ENCODE measurements at regions not wholly inside any gene's neighbourhood (a gene's known extent, or its start where the extent isn't known, plus 50 kb on each side); places are given as distances from the start of the nearest gene placed in this dataset.
A peak's percentile ranks its signal among the peaks of the same experiment; 100 is the strongest.

DNA sequence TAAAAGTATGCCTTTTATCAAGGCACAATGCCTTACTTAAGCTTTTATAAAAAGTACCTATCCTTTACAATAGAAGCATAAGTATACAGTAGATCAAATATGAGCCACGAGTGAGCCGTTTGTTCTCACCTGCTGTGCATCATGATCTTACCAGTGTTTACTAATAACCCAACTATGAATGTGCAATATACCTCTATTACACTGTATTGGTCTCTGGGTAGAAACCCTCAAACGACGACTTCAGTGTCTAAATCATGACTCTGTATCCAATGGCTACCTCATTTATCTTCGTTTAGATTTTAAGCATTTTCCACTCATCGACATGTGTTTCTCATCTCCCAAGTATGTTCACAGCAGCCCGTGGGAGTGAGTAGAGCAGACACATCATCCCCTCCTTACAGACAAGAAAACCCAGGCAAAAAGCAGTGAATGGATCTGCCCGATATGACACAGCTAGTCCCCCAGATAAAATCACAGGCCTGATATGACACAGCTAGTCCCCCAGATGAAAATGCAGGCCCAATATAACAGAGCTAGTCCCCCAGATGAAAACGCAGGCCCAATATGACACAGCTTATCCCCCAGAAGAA is 279.8 kb downstream of the TNS1 start:
- TF ChIP-seq, protein P1, sequence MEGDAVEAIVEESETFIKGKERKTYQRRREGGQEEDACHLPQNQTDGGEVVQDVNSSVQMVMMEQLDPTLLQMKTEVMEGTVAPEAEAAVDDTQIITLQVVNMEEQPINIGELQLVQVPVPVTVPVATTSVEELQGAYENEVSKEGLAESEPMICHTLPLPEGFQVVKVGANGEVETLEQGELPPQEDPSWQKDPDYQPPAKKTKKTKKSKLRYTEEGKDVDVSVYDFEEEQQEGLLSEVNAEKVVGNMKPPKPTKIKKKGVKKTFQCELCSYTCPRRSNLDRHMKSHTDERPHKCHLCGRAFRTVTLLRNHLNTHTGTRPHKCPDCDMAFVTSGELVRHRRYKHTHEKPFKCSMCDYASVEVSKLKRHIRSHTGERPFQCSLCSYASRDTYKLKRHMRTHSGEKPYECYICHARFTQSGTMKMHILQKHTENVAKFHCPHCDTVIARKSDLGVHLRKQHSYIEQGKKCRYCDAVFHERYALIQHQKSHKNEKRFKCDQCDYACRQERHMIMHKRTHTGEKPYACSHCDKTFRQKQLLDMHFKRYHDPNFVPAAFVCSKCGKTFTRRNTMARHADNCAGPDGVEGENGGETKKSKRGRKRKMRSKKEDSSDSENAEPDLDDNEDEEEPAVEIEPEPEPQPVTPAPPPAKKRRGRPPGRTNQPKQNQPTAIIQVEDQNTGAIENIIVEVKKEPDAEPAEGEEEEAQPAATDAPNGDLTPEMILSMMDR (IDR thresholded peaks at IDR 0.05; ENCODE audit: insufficient read depth, low read length, severe bottlenecking): no peak
- no peaks in the 10 kb centered on the region for H3K27me3 ChIP-seq (ENCODE audit: control insufficient read depth, insufficient read depth, low read length)
- no peaks in the 10 kb centered on the region for H3K36me3 ChIP-seq (ENCODE audit: control insufficient read depth, insufficient read depth, low read length)
- H3K4me3 ChIP-seq (ENCODE audit: low read depth, low read length): no peak overlapping the region
- no peak for DNase-seq (ENCODE audit: low read depth)
- no peak for FAIRE-seq

DNA sequence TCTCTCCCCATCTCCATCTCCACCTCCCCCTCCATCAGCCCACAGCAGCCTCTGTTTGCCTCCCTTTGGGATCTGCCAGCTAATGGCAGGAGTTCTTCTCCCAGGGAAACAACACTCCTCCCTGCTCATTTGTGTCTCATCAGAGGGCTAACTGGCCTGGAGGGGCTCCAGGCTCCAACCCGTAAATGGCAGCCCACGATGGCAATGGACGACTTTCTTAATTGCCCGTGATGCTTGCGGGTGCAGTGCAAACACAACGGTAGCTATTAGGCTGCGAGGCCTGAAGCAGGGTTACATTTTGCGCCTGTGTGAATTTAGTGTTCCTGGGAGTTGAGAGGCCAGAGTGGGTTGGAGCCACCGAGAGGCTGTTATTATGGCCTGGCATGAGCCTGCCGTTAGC is 285.1 kb downstream of the TNS1 start:
- FAIRE-seq (no peak), DNase-seq (ENCODE audit: low read depth) (no peak)
- Histone ChIP-seq H3K27me3 (ENCODE audit: control insufficient read depth, insufficient read depth, low read length) (peaks cover 1% of the 10 kb centered on the region), H3K36me3 (ENCODE audit: control insufficient read depth, insufficient read depth, low read length) (no peaks in the 10 kb centered on the region), H3K4me3 (ENCODE audit: low read depth, low read length) (no peak overlapping the region)
- TF ChIP-seq, protein P1 (IDR thresholded peaks at IDR 0.05; ENCODE audit: insufficient read depth, low read length, severe bottlenecking): no peak

DNA sequence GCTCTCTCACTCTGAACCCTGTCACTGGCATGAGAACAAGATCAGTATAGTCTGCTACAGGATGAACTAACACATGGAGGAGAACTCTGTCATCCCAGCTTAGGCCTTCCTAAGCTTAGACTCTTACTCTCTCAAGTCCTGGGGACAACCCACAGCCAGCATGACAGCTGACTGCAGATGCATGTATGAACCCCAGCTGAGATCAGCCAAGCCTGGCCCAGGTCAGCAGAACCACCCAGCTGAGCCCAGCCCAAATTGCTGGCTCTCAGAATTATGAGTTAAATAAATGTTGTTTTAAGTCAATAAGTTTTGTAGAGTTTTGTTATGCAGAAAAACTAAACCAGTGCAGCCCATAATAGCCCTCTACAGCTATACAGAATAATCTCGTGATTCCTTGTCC is 287.3 kb downstream of the TNS1 start:
- Histone ChIP-seq H3K27me3 (ENCODE audit: control insufficient read depth, insufficient read depth, low read length) (peaks cover 1% of the 10 kb centered on the region), H3K36me3 (ENCODE audit: control insufficient read depth, insufficient read depth, low read length) (no peaks in the 10 kb centered on the region), H3K4me3 (ENCODE audit: low read depth, low read length) (no peak overlapping the region)
- TF ChIP-seq, protein P1 (IDR thresholded peaks at IDR 0.05; ENCODE audit: insufficient read depth, low read length, severe bottlenecking): no peak
- FAIRE-seq: no peak
- no peak for DNase-seq (ENCODE audit: low read depth)

DNA sequence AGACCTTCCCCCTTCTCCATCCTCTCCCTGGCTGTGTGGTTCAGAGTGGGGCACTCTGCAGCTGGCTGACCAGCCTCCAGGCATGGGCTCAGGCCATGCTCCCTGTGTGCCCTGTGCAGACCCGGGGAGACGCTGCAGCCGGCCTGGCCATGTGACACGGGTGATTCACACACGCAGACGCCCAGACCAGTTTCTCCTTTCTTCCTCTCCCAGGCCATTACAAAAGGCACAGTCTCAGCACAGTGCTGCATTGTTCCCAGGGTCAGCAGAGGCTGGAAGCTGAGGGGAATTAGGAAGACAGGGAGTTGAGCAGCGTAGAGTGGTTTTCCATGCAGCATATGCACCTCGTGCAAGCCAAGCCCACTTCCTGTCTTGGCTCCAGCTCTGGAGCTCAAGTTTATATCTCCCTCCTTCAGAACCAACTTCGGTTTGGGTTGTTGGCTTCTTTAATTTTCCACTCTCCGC is 288.5 kb downstream of the TNS1 start:
- Histone ChIP-seq H3K36me3 (ENCODE audit: control insufficient read depth, insufficient read depth, low read length) (no peaks in the 10 kb centered on the region), H3K27me3 (ENCODE audit: control insufficient read depth, insufficient read depth, low read length) (peaks cover 1% of the 10 kb centered on the region), H3K4me3 (ENCODE audit: low read depth, low read length) (no peak overlapping the region)
- TF ChIP-seq, protein P1 (IDR thresholded peaks at IDR 0.05; ENCODE audit: insufficient read depth, low read length, severe bottlenecking): no peak
- no peak for FAIRE-seq
- DNase-seq (ENCODE audit: low read depth): no peak

DNA sequence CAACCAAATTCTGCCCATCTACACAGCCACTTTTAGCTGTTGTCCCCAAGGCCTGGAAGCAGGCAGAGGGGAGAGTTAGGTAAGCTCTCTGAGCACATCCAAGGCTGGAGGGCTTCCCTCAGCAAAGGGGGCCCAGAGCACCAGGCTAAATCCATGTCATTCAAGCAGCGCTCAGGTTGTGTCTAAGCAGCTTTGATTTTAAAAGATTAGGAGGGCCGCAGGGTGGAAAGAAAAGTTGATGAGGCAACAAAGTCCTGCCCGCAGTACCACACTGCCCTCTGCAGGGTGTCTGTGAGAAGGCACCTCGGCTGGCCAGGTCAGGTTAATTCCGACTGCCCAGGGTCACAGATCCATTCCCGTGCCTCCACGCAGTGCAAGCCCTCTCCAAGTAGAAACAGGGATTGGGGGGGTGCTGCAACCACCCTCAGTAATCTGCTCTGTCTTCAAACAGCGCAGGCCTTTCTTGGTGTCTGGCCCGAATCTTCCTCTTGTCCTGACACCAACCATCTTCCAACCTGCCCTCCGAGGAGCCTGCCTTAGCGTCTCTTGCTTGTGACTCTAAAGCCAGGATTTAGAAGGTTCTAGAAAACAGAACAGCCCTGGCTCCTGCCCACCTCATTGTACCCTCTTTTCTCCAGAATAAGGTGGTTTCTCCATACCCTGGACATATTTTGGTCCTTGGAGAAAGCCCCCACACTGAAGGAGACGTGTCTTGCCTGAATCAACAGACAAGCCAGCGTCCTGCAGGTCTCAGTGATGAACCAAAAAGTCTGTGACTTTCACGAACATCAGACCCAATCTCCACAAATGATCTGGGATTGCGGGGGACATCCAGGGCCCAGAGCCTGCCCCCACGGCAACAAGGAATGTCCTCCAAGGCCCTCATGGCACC is 289.2 kb downstream of the TNS1 start:
- DNase-seq (ENCODE audit: low read depth) (peak; percentile 48), FAIRE-seq (peak; percentile 94)
- Histone ChIP-seq H3K36me3 (ENCODE audit: control insufficient read depth, insufficient read depth, low read length) (no peaks in the 10 kb centered on the region), H3K4me3 (ENCODE audit: low read depth, low read length) (no peak overlapping the region), H3K27me3 (ENCODE audit: control insufficient read depth, insufficient read depth, low read length) (peaks cover 1% of the 10 kb centered on the region)
- TF ChIP-seq, protein P1 (IDR thresholded peaks at IDR 0.05; ENCODE audit: insufficient read depth, low read length, severe bottlenecking): peak; percentile 100

Data from bronchial epithelial cell (primary cell).